ENCODE measurements at regions not wholly inside any gene's neighbourhood (a gene's known extent, or its start where the extent isn't known, plus 50 kb on each side); places are given as distances from the start of the nearest gene placed in this dataset.

- peaks cover 30% of the 10 kb centered on the region for H3K4me1 Mint-ChIP-seq (ENCODE audit: low read depth)
- no peak overlapping the region for H3K27ac Mint-ChIP-seq
- H3K9me3 Mint-ChIP-seq = peaks cover 4% of the 10 kb centered on the region; the same call in 1 of the 2 replicates
- no peak overlapping the region for H3K4me3 Mint-ChIP-seq
- no peaks in the 10 kb centered on the region for H3K27me3 Mint-ChIP-seq (ENCODE audit: insufficient read depth)
- no peak for DNase-seq
- no peak for TF ChIP-seq CTCF (IDR thresholded peaks at IDR 0.05)
- H3K36me3 Mint-ChIP-seq (ENCODE audit: low read depth) = peaks cover 6% of the 10 kb centered on the region; the same call in 1 of the 2 replicates
Measured at GRCh38 chr12:46898152-46898931, 72.5 kb upstream of the SLC38A4 start.

- Mint-ChIP-seq H3K27me3 (ENCODE audit: insufficient read depth) (no peaks in the 10 kb centered on the region), H3K9me3 (peaks cover 4% of the 10 kb centered on the region; the same call in 1 of the 2 replicates)
- no peak for DNase-seq
Measured at GRCh38 chr12:46898989-46899388, 73.2 kb upstream of the SLC38A4 start.

DNA sequence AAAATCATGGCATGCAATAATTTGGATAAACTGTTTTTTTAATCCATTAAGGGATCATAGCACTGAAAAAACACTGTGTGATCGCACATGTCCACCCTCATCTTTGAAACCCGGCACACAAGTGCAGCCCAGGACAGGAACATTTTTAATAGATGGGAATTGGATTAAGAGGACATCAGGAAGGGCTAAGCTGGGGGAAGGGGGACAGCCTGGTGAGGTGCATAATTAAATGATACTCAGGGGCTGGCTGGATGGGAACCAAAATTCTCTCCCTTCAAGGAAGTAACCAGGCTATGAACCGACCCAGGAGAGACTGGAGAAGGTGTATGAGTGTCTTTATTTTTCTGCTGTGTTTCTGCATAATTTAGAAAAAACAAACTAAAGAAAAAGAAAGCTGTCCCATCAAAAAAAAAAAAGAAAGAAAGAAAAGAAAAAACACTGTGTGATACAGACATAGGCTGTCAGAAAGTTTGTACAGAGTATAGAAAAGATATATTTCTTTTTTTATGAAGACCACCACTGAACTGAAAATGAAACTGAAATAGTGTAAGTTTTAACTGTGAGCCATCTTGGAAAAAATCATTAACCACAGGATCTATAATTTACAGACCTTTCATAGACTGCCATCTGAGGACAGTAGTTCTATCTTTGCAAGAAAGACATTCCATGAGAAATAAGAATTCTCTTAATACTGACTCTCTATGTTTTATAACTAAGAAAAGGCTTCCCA, 75.1 kb upstream of the SLC38A4 start:
- H3K27ac Mint-ChIP-seq = no peak overlapping the region
- peaks cover 2% of the 10 kb centered on the region; the same call in 1 of the 2 replicates for H3K27me3 Mint-ChIP-seq (ENCODE audit: insufficient read depth)
- no peak for DNase-seq
- H3K36me3 Mint-ChIP-seq (ENCODE audit: low read depth) = peaks cover 9% of the 10 kb centered on the region; the same call in 1 of the 2 replicates
- H3K4me1 Mint-ChIP-seq (ENCODE audit: low read depth) = peaks cover 51% of the 10 kb centered on the region
- H3K9me3 Mint-ChIP-seq = peaks cover 4% of the 10 kb centered on the region; the same call in 1 of the 2 replicates
- no peak overlapping the region for H3K4me3 Mint-ChIP-seq
- TF ChIP-seq CTCF (IDR thresholded peaks at IDR 0.05) = no peak

More at GRCh38 chr12:46898989-46899388, 73.2 kb upstream of the SLC38A4 start:
- H3K27ac Mint-ChIP-seq = no peak overlapping the region
- H3K4me3 Mint-ChIP-seq = no peak overlapping the region
- peaks cover 6% of the 10 kb centered on the region; the same call in 1 of the 2 replicates for H3K36me3 Mint-ChIP-seq (ENCODE audit: low read depth)
- peaks cover 37% of the 10 kb centered on the region for H3K4me1 Mint-ChIP-seq (ENCODE audit: low read depth)
- TF ChIP-seq CTCF (IDR thresholded peaks at IDR 0.05) = no peak

GRCh38 chr12:46901464-46902205, 75.8 kb upstream of the SLC38A4 start:
- Mint-ChIP-seq H3K4me3 (no peak overlapping the region), H3K36me3 (ENCODE audit: low read depth) (peaks cover 9% of the 10 kb centered on the region; the same call in 1 of the 2 replicates), H3K4me1 (ENCODE audit: low read depth) (peaks cover 56% of the 10 kb centered on the region), H3K9me3 (peaks cover 4% of the 10 kb centered on the region; the same call in 1 of the 2 replicates), H3K27ac (no peak overlapping the region), H3K27me3 (ENCODE audit: insufficient read depth) (peaks cover 2% of the 10 kb centered on the region; the same call in 1 of the 2 replicates)
- DNase-seq = no peak
- no peak for TF ChIP-seq CTCF (IDR thresholded peaks at IDR 0.05)

DNA sequence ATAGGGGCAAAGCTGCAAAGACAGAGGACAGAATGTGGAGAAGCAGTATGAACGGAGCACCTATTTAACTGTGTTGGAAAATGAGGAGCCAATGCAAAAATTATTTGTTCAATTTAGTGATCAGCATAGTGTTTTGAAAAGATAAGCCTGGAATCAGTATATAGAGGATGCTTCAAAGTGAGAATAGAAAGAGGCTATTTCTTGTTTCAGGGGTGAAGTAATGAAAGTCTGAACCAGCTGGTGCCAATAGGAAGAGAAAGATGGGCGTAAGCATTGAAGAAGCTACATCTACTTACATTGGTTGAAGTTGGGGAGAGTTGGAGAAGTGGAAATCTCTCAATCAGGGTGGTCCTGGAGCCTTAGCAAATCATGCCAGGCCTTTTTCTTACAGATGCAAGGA, 77.3 kb upstream of the SLC38A4 start:
- Mint-ChIP-seq H3K4me3 (no peak overlapping the region), H3K27ac (no peak overlapping the region), H3K36me3 (ENCODE audit: low read depth) (peaks cover 4% of the 10 kb centered on the region; the same call in 1 of the 2 replicates), H3K9me3 (no peaks in the 10 kb centered on the region), H3K27me3 (ENCODE audit: insufficient read depth) (peaks cover 2% of the 10 kb centered on the region; the same call in 1 of the 2 replicates), H3K4me1 (ENCODE audit: low read depth) (peaks cover 59% of the 10 kb centered on the region)
- no peak for DNase-seq
- no peak for TF ChIP-seq CTCF (IDR thresholded peaks at IDR 0.05)

All from HFFc6 (cell line).